Lower leg skin (tissue), 4 donors: ENCODE measurements at regions not wholly inside any gene's neighbourhood (a gene's known extent, or its start where the extent isn't known, plus 50 kb on each side); places are given as distances from the start of the nearest gene placed in this dataset.

Experiments used
- DNase-seq, 2 donors: peaks; one replicate each; pipeline ENCODE4 v3.0.0-alpha.2; 2019; ENCODE audit warnings: low spot score in 2 of 2
- H3K4me3 ChIP-seq: fragments of 200-600 bp; sonication (generic); 2 replicates; pipeline ENCODE4 v1.5.1; 2017; ENCODE audit warnings: mild to moderate bottlenecking, low read depth; ENCODE audit not compliant: poor library complexity, severe bottlenecking
- CTCF ChIP-seq, 3 donors: fragments of 450-650 bp; IDR thresholded peaks; one replicate each; pipeline ENCODE4 v1.5.1; 2016; ENCODE audit warnings: antibody characterized with exemption in 3 of 3, mild to moderate bottlenecking in 3 of 3, moderate library complexity in 2 of 3
- POLR2A ChIP-seq, 2 donors: fragments of 450-650 bp; IDR thresholded peaks; one replicate each; pipeline ENCODE4 v1.6.1; 2016 to 2017; ENCODE audit warnings: antibody characterized with exemption in 2 of 2, mild to moderate bottlenecking in 1 of 2, moderate library complexity in 1 of 2
- WGBS, 2 donors: methylation state at CpG; one replicate each; pipeline ENCODE4 v1.1.5; 2018; 5-methylcytosine and 5-hydroxymethylcytosine counted together
- intact Hi-C: fragments of 100-400 bp; cut with DNase I; formaldehyde crosslinking; loops from one replicate; pipeline ENCODE4 v1.15.0; 2023; ENCODE audit warnings: low total_unique reads

- H3K4me3 ChIP-seq = no peak overlapping the region
- no peak for DNase-seq
- intact Hi-C loops = no loop called here
- no peak for TF ChIP-seq POLR2A (IDR thresholded peaks at IDR 0.05)
- TF ChIP-seq CTCF (IDR thresholded peaks at IDR 0.05) = no peak
- WGBS, 2 donors = 48 to 64% methylated on average over 5 of the region's 5 CpGs
These were observed 90.6 kb downstream of the MDH1 start for GRCh38 chr2:63679252-63679855.

GRCh38 chr2:63680455-63680854 lies 91.7 kb downstream of the MDH1 start:
- no peak for TF ChIP-seq CTCF (IDR thresholded peaks at IDR 0.05)
- TF ChIP-seq POLR2A (IDR thresholded peaks at IDR 0.05) = no peak
- DNase-seq = no peak
- 63 to 88% methylated on average over 1 of the region's 1 CpG for WGBS, 2 donors
- no peak overlapping the region for H3K4me3 ChIP-seq
- intact Hi-C loops = no loop called here

- intact Hi-C loops = no loop called here
- no peak for DNase-seq
- WGBS, 2 donors = 55 to 77% methylated on average over 1 of the region's 1 CpG
- no peak overlapping the region for H3K4me3 ChIP-seq
- TF ChIP-seq POLR2A (IDR thresholded peaks at IDR 0.05) (no peak), CTCF (IDR thresholded peaks at IDR 0.05) (no peak)
These were observed 93.1 kb downstream of the MDH1 start for GRCh38 chr2:63681896-63682295.

- intact Hi-C loops = loop anchor here (10.0 kb wide), 1 partner anchor 173 kb away; no protein-coding TSS in a partner anchor
- TF ChIP-seq POLR2A (IDR thresholded peaks at IDR 0.05) (no peak), CTCF (IDR thresholded peaks at IDR 0.05) (no peak)
- no peak overlapping the region for H3K4me3 ChIP-seq
- no peak for DNase-seq
- WGBS, 2 donors = 2% methylated on average over 1 of the region's 1 CpG
These were observed 103.3 kb downstream of the MDH1 start for GRCh38 chr2:63692002-63692606.

DNA sequence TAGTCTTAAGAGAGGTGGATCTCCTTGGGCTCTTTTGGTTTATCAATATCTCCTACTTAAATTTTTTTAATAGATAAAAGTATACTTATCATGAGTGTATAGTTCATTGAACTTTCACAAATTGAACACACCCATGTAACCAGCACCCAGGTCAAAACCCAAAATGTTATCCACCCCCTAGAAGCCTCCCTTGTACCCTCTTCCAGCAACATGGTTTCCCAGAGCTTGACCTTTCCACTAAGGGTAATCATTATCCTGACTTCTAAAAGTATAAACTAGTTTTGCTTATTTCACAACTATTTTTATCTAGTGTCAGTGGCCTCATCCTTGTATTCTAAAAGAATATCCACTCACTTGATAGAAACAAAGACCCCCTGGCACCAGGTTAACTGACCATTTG lies 106.8 kb downstream of the MDH1 start:
- intact Hi-C loops = loop anchor here (10.0 kb wide), 1 partner anchor 169 kb away; no protein-coding TSS in a partner anchor

More for the DNA sequence above, 106.8 kb downstream of the MDH1 start:
- TF ChIP-seq CTCF (IDR thresholded peaks at IDR 0.05) (no peak), POLR2A (IDR thresholded peaks at IDR 0.05) (no peak)
- no peak overlapping the region for H3K4me3 ChIP-seq
- no peak for DNase-seq
